Mesodermal cell (in vitro differentiated cells): ENCODE measurements at regions not wholly inside any gene's neighbourhood (a gene's known extent, or its start where the extent isn't known, plus 50 kb on each side); places are given as distances from the start of the nearest gene placed in this dataset.

ENCODE experiments used
- H3K27ac ChIP-seq: 2 replicates; pipeline ENCODE4 v1.7.0; 2013; ENCODE audit warnings: mild to moderate bottlenecking, low read depth, low read length, moderate library complexity; ENCODE audit not compliant: severe bottlenecking
- H3K36me3 ChIP-seq: 2 replicates; pipeline ENCODE4 v1.7.1; 2013; ENCODE audit warnings: mild to moderate bottlenecking, low read length, moderate library complexity; ENCODE audit not compliant: control insufficient read depth, insufficient read depth
- H3K4me1 ChIP-seq: one replicate; pipeline ENCODE4 v1.7.1; 2013; ENCODE audit warnings: mild to moderate bottlenecking, low read length; ENCODE audit not compliant: insufficient read depth, control insufficient read depth, poor library complexity, severe bottlenecking
- H3K4me3 ChIP-seq: 2 replicates; pipeline ENCODE4 v1.7.0; 2013; ENCODE audit warnings: low read length, control low read depth, mild to moderate bottlenecking; ENCODE audit not compliant: insufficient read depth, poor library complexity, severe bottlenecking; ENCODE audit errors: extremely low read depth
- H3K9me3 ChIP-seq: 2 replicates; pipeline ENCODE4 v1.7.1; 2013; ENCODE audit warnings: mild to moderate bottlenecking, low read length, moderate library complexity; ENCODE audit not compliant: control insufficient read depth
- WGBS, 2 experiments: methylation state at CpG; one replicate each; pipeline ENCODE4 v1.1.5; 2013; ENCODE audit warnings: missing lambda C conversion rate in 2 of 2; ENCODE audit not compliant: insufficient coverage in 2 of 2; 5-methylcytosine and 5-hydroxymethylcytosine counted together

- Histone ChIP-seq H3K4me1 (no peaks in the 10 kb centered on the region), H3K9me3 (no peaks in the 10 kb centered on the region), H3K4me3 (no peak overlapping the region), H3K27ac (no peak overlapping the region), H3K36me3 (no peaks in the 10 kb centered on the region)
- no CpG with 5 or more reads among the region's 3 CpGs for WGBS, 2 experiments
Observed at GRCh38 chr13:33467556-33467955, 182.0 kb upstream of the STARD13 start.

GRCh38 chr13:33471204-33471603 lies 185.6 kb upstream of the STARD13 start:
- H3K9me3 ChIP-seq, result no peaks in the 10 kb centered on the region
- H3K27ac ChIP-seq, result no peak overlapping the region

GRCh38 chr13:33472446-33472845 lies 186.9 kb upstream of the STARD13 start:
- Histone ChIP-seq H3K36me3 (no peaks in the 10 kb centered on the region), H3K9me3 (peaks cover 9% of the 10 kb centered on the region), H3K27ac (no peak overlapping the region), H3K4me3 (no peak overlapping the region), H3K4me1 (no peaks in the 10 kb centered on the region)
- 73% methylated on average over 3 of the region's 3 CpGs; no CpG with 5 or more reads in 1 of the 2 experiments for WGBS, 2 experiments

More at GRCh38 chr13:33471204-33471603, 185.6 kb upstream of the STARD13 start:
- Histone ChIP-seq H3K36me3 (no peaks in the 10 kb centered on the region), H3K4me3 (no peak overlapping the region), H3K4me1 (no peaks in the 10 kb centered on the region)

- Histone ChIP-seq H3K36me3 (no peaks in the 10 kb centered on the region), H3K9me3 (peaks cover 19% of the 10 kb centered on the region), H3K4me1 (peaks cover 4% of the 10 kb centered on the region), H3K27ac (no peak overlapping the region), H3K4me3 (no peak overlapping the region)
- WGBS, 2 experiments, result 80% methylated on average over 2 of the region's 4 CpGs; no CpG with 5 or more reads in 1 of the 2 experiments
Observed at GRCh38 chr13:33479105-33479504, 193.6 kb upstream of the STARD13 start.

- Histone ChIP-seq H3K9me3 (peaks cover 24% of the 10 kb centered on the region), H3K4me1 (peaks cover 4% of the 10 kb centered on the region), H3K4me3 (no peak overlapping the region), H3K36me3 (no peaks in the 10 kb centered on the region), H3K27ac (no peak overlapping the region)
- 100% methylated on average over 1 of the region's 1 CpG; no CpG with 5 or more reads in 1 of the 2 experiments for WGBS, 2 experiments
Observed at GRCh38 chr13:33480561-33480960, 195.0 kb upstream of the STARD13 start.

- Histone ChIP-seq H3K36me3 (no peaks in the 10 kb centered on the region), H3K4me3 (no peak overlapping the region), H3K9me3 (peaks cover 6% of the 10 kb centered on the region), H3K27ac (no peak overlapping the region), H3K4me1 (peaks cover 4% of the 10 kb centered on the region)
- WGBS, 2 experiments, result 83 to 93% methylated on average over 1 to 2 of the region's 3 CpGs
Observed at GRCh38 chr13:33483471-33483870, 197.9 kb upstream of the STARD13 start.

- H3K4me3 ChIP-seq, result no peak overlapping the region
- no CpG with 5 or more reads among the region's 1 CpG for WGBS, 2 experiments
- peaks cover 4% of the 10 kb centered on the region for H3K4me1 ChIP-seq
- no peak overlapping the region for H3K27ac ChIP-seq
- peaks cover 6% of the 10 kb centered on the region for H3K9me3 ChIP-seq
- no peaks in the 10 kb centered on the region for H3K36me3 ChIP-seq
Observed at GRCh38 chr13:33485247-33485646, 199.7 kb upstream of the STARD13 start.

GRCh38 chr13:33487575-33488243 lies 202.2 kb upstream of the STARD13 start:
- H3K4me3 ChIP-seq, result no peak overlapping the region
- peaks cover 6% of the 10 kb centered on the region for H3K9me3 ChIP-seq
- H3K4me1 ChIP-seq, result peaks cover 4% of the 10 kb centered on the region
- no peaks in the 10 kb centered on the region for H3K36me3 ChIP-seq
- H3K27ac ChIP-seq, result no peak overlapping the region
- 88 to 90% methylated on average over 4 to 5 of the region's 5 CpGs for WGBS, 2 experiments

GRCh38 chr13:33489563-33489962 lies 204.0 kb upstream of the STARD13 start:
- 75 to 80% methylated on average over 2 of the region's 4 CpGs for WGBS, 2 experiments
- H3K9me3 ChIP-seq, result peaks cover under 1% of the 10 kb centered on the region
- H3K27ac ChIP-seq, result no peak overlapping the region
- H3K36me3 ChIP-seq, result no peaks in the 10 kb centered on the region
- H3K4me3 ChIP-seq, result no peak overlapping the region
- H3K4me1 ChIP-seq, result peaks cover 10% of the 10 kb centered on the region

GRCh38 chr13:33490461-33491327 lies 205.1 kb upstream of the STARD13 start:
- H3K36me3 ChIP-seq, result no peaks in the 10 kb centered on the region
- no peaks in the 10 kb centered on the region for H3K9me3 ChIP-seq
- WGBS, 2 experiments, result 94 to 100% methylated on average over 4 to 8 of the region's 17 CpGs
- H3K27ac ChIP-seq, result no peak overlapping the region
- no peak overlapping the region for H3K4me3 ChIP-seq
- H3K4me1 ChIP-seq, result peaks cover 14% of the 10 kb centered on the region
